DMS153 treated with DMSO at 0.1 percent for 48 hours (cell line): ENCODE measurements at regions not wholly inside any gene's neighbourhood (a gene's known extent, or its start where the extent isn't known, plus 50 kb on each side); places are given as distances from the start of the nearest gene placed in this dataset.
A peak's percentile ranks its signal among the peaks of the same experiment; 100 is the strongest.
"Not testable (repeated sequence)": the region's sequence is repeated elsewhere in the genome, so short reads cannot be mapped to it uniquely, and the experiment has no call there.

ENCODE experiments used
- DNase-seq: peaks from one replicate; lab custom pipeline; 2025; ENCODE audit not compliant: unreplicated experiment; lab: John Stamatoyannopoulos, UW

- no peak for DNase-seq
Observed at GRCh38 chr4:118410138-118410537, 57.3 kb upstream of the PRSS12 start.

DNA sequence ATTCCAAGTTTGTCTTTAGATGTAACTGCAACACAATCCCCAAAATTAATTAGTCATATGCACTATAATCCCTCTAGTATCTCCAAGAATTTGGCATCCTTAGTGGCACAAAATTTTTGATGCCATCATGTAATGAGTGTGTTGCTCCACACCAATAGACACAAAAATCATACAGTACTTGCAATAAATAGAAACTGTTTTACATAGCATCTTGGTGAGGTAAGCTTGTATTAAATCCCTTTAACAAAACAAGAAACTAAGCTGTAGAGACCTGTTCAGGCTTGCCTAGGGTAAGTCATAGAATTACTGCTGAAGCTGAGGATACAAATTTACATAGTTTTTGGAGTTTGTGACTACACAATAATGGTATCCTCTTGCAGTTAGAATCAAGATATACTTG lies 64.5 kb upstream of the PRSS12 start:
- no peak for DNase-seq

GRCh38 chr4:118417800-118418199 lies 65.0 kb upstream of the PRSS12 start:
- DNase-seq: not testable (repeated sequence)

DNA sequence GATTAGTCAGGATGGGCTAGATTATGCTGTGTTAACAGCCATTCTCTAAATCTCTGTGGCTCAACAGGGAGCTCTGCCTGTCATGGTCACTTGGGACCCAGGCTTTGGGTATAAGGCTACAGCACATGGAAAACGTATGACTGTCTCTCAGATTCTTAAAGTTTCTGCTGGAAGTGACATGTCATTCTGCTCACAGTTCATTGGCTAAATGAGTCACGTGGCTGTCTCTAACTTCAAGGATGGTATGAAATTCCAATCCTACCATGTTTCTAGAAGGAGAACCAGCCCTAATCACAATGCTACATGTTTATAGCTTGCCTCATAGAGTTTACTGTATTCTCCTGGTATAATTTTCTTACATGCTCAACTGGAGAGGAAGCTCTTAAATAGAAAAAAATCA lies 65.6 kb upstream of the PRSS12 start:
- not testable (repeated sequence) for DNase-seq

- DNase-seq: not testable (repeated sequence)
Observed at GRCh38 chr4:118419626-118420025, 66.8 kb upstream of the PRSS12 start.

DNA sequence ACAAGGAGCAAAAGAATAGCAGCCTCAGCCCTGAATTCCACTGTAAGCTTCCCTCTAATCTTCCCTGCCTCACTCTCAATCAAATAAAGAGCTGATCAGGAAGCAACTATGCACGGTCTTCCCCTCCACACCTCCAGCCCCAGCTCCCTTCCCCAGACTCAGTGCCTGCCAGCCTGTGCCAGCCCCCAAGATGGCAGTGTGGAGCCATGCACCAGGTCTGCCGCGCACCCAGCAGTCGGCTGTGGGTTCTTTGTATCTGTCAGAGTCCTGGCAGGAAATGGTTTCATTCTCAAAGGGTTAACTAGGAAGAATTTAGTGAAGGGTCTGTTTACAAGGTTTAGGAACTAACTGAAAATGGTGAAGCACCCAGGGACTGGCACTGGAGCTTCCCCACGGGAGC lies 71.3 kb upstream of the PRSS12 start:
- DNase-seq: peak; percentile 2

- DNase-seq: not testable (repeated sequence)
Observed at GRCh38 chr4:118428881-118429280, 76.1 kb upstream of the PRSS12 start.

DNA sequence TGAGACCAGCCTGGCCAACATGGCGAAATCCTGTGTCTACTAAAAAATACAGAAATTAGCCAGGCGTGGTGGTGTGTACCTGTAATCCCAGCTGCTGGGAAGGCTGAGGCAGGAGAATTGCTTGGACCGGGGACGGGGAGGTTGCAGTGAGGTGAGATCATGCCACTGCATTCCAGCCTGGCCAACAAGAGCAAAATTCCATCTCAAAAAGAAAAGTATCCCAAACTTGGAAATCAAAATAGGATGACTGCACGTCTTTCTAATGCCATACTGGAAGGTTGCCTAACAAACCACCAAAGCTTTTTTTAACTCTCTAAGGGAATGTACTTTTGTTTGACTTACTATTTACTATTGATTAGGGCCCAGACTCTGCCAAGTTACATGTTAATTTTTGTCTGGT lies 79.6 kb upstream of the PRSS12 start:
- not testable (repeated sequence) for DNase-seq

GRCh38 chr4:118433612-118434375 lies 81.0 kb upstream of the PRSS12 start:
- not testable (repeated sequence) for DNase-seq

DNA sequence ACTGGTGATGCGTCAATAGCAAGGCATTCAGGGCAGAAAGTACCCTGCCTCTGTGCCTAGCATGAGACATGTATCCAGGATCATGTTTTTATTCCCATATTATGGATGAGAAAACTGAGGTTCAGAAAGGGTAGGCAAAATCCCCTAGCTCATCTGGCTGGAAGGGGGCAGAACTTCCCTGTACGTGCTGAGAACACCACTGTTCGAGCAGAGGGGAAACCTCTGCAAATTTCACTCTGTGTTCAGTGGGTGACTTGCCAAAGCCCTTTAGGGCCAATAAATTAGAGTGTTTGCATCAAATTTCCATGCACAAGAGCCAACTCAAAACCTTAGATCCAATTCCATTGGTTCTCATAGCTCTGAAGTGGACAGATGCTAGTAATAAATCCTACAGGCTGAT lies 82.6 kb upstream of the PRSS12 start:
- not testable (repeated sequence) for DNase-seq

- DNase-seq: not testable (repeated sequence)
Observed at GRCh38 chr4:118442115-118442837, 89.5 kb upstream of the PRSS12 start.

DNA sequence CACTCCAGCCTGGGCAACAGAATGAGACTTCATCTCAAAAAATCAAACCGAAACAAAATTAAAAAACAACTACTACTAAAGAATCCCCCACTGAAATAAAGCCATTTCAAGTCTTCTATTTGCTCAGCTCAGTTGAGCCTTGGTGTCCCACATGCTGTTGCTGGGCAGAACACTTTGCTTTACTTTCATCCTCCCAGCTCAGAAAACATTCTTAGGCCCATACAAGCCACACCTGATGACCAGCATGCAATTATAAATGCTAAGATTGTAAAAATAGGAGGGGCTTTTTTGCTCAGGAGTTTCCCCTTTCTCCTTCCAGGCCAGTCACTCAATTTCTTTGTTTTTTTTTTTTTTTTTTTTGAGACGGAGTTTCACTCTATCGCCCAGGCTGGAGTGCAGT lies 94.6 kb upstream of the PRSS12 start:
- DNase-seq: not testable (repeated sequence)

GRCh38 chr4:118454857-118455256 lies 102.1 kb upstream of the PRSS12 start:
- DNase-seq: not testable (repeated sequence)

- DNase-seq: not testable (repeated sequence)
Observed at GRCh38 chr4:118461435-118461834, 108.6 kb upstream of the PRSS12 start.

GRCh38 chr4:118465831-118466230 lies 113.0 kb upstream of the PRSS12 start:
- DNase-seq: not testable (repeated sequence)

DNA sequence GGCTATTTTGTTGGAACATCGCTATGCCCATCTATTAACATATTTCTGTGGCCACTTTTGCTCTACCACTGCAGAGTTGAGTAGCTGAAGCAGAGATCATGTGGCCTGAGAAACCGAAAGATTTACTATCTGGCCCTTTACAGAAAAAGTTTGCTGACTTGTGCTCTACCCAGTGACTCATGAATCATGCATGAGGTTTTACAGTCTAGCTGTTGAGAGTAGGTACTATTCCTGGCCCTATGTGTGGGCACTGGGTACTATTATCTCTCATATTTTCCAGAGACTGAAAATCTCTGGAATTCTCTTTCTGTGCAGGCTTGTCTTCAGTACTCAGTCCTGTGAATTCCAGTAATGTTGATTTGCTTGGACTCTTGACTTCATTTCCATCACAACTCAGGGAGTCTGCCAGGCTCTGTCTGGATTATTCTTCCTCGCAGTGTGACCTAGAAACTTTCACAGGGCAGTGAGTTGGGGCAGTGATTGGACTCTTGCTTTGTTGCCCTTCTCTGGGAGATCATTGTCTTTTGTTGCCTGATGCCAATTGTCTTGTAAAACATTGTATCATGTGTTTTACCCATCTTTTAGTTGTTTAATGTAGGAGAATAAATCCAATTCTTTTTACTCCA lies 121.3 kb upstream of the PRSS12 start:
- DNase-seq: not testable (repeated sequence)

DNA sequence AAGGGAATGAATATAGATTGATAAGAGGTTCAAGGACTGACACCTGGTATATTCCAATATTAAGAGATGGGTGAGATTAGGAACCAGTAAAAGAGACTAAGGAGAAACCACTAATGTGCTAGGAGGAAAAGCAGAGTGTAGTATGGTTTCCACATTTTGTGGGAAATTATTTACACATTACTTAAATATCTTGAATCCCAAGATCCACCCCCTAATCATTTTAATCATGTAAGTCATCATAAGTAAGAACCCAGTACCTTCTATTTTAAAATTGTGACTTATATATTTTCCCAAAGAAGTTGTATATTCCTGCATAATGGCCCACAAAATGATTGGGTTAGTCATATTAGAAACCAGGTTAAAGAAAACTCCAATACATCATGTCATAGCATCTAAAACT lies 122.0 kb upstream of the PRSS12 start:
- DNase-seq: not testable (repeated sequence)

- not testable (repeated sequence) for DNase-seq
Observed at GRCh38 chr4:118475901-118476300, 123.1 kb upstream of the PRSS12 start.

- not testable (repeated sequence) for DNase-seq
Observed at GRCh38 chr4:118477826-118478225, 125.0 kb upstream of the PRSS12 start.

DNA sequence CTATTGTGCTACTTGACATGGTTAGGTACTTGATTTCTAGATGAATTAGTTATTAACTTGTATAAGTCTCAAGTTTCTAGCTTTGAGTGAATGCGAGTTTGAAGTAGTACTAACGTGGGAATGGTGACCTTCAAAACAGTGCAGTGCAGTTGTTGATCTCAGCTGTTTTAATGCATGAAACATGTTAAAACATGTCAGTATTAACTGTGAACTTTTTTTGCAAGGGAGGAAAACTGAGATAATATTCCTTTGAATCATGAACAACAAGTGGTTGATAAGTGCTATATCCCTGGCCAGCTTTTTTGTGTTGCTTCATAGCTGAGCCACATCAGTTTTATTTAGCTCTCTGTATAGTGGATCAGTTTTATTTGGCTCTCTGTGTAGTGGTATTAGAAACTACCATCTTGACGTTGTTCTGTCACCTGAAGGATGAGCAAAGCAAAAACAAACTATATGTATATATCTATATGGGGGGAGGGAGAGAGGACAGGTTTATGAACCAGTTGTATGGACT lies 133.1 kb upstream of the PRSS12 start:
- DNase-seq: not testable (repeated sequence)

DNA sequence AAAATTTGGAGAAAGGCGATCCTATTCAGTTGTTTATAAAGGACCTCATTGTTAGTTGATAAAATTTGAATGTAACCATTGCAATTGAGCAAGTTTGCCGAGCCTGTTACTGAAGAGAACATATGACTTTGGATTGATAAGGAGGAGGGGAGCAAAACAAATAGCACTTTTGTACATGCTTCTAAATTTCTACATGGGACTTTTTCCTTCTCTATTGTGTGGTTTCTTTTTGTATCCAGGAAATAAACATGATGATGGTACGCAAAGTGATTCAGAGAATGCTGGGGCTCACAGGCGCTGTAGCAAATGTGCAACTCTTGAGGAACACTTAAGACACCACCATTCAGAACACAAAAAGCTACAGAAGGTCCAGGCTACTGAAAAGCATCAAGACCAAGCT lies 140.2 kb upstream of the PRSS12 start:
- DNase-seq: not testable (repeated sequence)

GRCh38 chr4:118494437-118494836 lies 141.6 kb upstream of the PRSS12 start:
- not testable (repeated sequence) for DNase-seq
